GM19468 (cell line): ENCODE measurements at regions not wholly inside any gene's neighbourhood (a gene's known extent, or its start where the extent isn't known, plus 50 kb on each side); places are given as distances from the start of the nearest gene placed in this dataset.
A peak's percentile ranks its signal among the peaks of the same experiment; 100 is the strongest.
"Not testable (repeated sequence)": the region's sequence is repeated elsewhere in the genome, so short reads cannot be mapped to it uniquely, and the experiment has no call there.

Experiments
- ATAC-seq: cut with Tn5 transposase; IDR thresholded peaks from one replicate; pipeline ENCODE4 v1.9.1; 2021; ENCODE audit warnings: mild to moderate bottlenecking, moderate library complexity, moderate number of reproducible peaks; ENCODE audit not compliant: unreplicated experiment; ENCODE audit errors: extremely low read depth

GRCh38 chr15:44847555-44847954, 108.9 kb upstream of the TERB2 start:
- ATAC-seq: not testable (repeated sequence)

- not testable (repeated sequence) for ATAC-seq
These were observed 107.6 kb upstream of the TERB2 start for GRCh38 chr15:44848859-44849258.

GRCh38 chr15:44849701-44850403, 106.6 kb upstream of the TERB2 start:
- ATAC-seq: not testable (repeated sequence)

- not testable (repeated sequence) for ATAC-seq
These were observed 103.1 kb upstream of the TERB2 start for GRCh38 chr15:44853304-44853950.

- not testable (repeated sequence) for ATAC-seq
These were observed 101.8 kb upstream of the TERB2 start for GRCh38 chr15:44854696-44855095.

GRCh38 chr15:44856284-44856683, 100.2 kb upstream of the TERB2 start:
- ATAC-seq: not testable (repeated sequence)

- not testable (repeated sequence) for ATAC-seq
These were observed 99.2 kb upstream of the TERB2 start for GRCh38 chr15:44857164-44857710.

GRCh38 chr15:44859088-44859487, 97.4 kb upstream of the TERB2 start:
- not testable (repeated sequence) for ATAC-seq

- ATAC-seq: not testable (repeated sequence)
These were observed 96.3 kb upstream of the TERB2 start for GRCh38 chr15:44860168-44860567.

GRCh38 chr15:44861439-44861910, 95.0 kb upstream of the TERB2 start:
- no peak for ATAC-seq

GRCh38 chr15:44861917-44862316, 94.6 kb upstream of the TERB2 start:
- no peak for ATAC-seq

- ATAC-seq: not testable (repeated sequence)
These were observed 93.6 kb upstream of the TERB2 start for GRCh38 chr15:44862866-44863265.

- not testable (repeated sequence) for ATAC-seq
These were observed 88.4 kb upstream of the TERB2 start for GRCh38 chr15:44868100-44868499.

GRCh38 chr15:44870125-44870524, 86.4 kb upstream of the TERB2 start:
- not testable (repeated sequence) for ATAC-seq

GRCh38 chr15:44873103-44873502, 83.4 kb upstream of the TERB2 start:
- ATAC-seq: no peak

GRCh38 chr15:44879066-44879465, 77.4 kb upstream of the TERB2 start:
- ATAC-seq: no peak

- peak; percentile 49 for ATAC-seq
These were observed 74.0 kb upstream of the TERB2 start for GRCh38 chr15:44882499-44882968.

GRCh38 chr15:44883199-44883877, 73.1 kb upstream of the TERB2 start:
- ATAC-seq: no peak

GRCh38 chr15:44898890-44899651, 57.4 kb upstream of the TERB2 start:
- ATAC-seq: not testable (repeated sequence)

GRCh38 chr15:44899775-44900174, 56.7 kb upstream of the TERB2 start:
- ATAC-seq: not testable (repeated sequence)
